ENCODE measurements at regions not wholly inside any gene's neighbourhood (a gene's known extent, or its start where the extent isn't known, plus 50 kb on each side); places are given as distances from the start of the nearest gene placed in this dataset.

- ATAC-seq, result peak in 1 of 2 donors; percentile 33
- TF ChIP-seq POLR2A (IDR thresholded peaks at IDR 0.05) (no peak), CTCF (IDR thresholded peaks at IDR 0.05 in 4 of 5, conservative IDR thresholded peaks at IDR 0.05 in 1 of 5) (no peak)
- intact Hi-C loops (cut with DNase I; ENCODE audit: low total_unique reads) (no loop called here), in situ Hi-C loops (cut with MboI; ENCODE audit: low sequenced_read_pairs in 4 of 4) (no loop called here)
- Histone ChIP-seq H3K4me1 (no peaks in the 10 kb centered on the region), H3K27me3 (no peaks in the 10 kb centered on the region), H3K27ac (no peak overlapping the region), H3K36me3 (no peaks in the 10 kb centered on the region), H3K4me3 (no peak overlapping the region), H3K9me3 (no peaks in the 10 kb centered on the region)
- no peak for DNase-seq
Observed at GRCh38 chr7:25405736-25406135, 177.4 kb upstream of the NPVF start.

- Histone ChIP-seq H3K9me3 (no peaks in the 10 kb centered on the region), H3K27ac (no peak overlapping the region), H3K27me3 (no peaks in the 10 kb centered on the region), H3K4me1 (no peaks in the 10 kb centered on the region), H3K36me3 (no peaks in the 10 kb centered on the region), H3K4me3 (no peak overlapping the region)
- intact Hi-C loops (cut with DNase I; ENCODE audit: low total_unique reads), result no loop called here
- ATAC-seq (no peak), DNase-seq (no peak)
- in situ Hi-C loops (cut with MboI; ENCODE audit: low sequenced_read_pairs in 4 of 4), result no loop called here
- TF ChIP-seq POLR2A (IDR thresholded peaks at IDR 0.05) (no peak), CTCF (IDR thresholded peaks at IDR 0.05 in 4 of 5, conservative IDR thresholded peaks at IDR 0.05 in 1 of 5) (no peak)
Observed at GRCh38 chr7:25407053-25407452, 178.8 kb upstream of the NPVF start.

- intact Hi-C loops (cut with DNase I; ENCODE audit: low total_unique reads), result no loop called here
- Histone ChIP-seq H3K4me3 (no peak overlapping the region), H3K27ac (no peak overlapping the region), H3K27me3 (no peaks in the 10 kb centered on the region), H3K36me3 (no peaks in the 10 kb centered on the region), H3K4me1 (no peaks in the 10 kb centered on the region), H3K9me3 (no peaks in the 10 kb centered on the region)
- DNase-seq (no peak), ATAC-seq (no peak)
- no peak for TF ChIP-seq POLR2A (IDR thresholded peaks at IDR 0.05)
- TF ChIP-seq CTCF (IDR thresholded peaks at IDR 0.05 in 4 of 5, conservative IDR thresholded peaks at IDR 0.05 in 1 of 5), result no peak
- in situ Hi-C loops (cut with MboI; ENCODE audit: low sequenced_read_pairs in 4 of 4), result no loop called here
Observed at GRCh38 chr7:25408012-25408687, 179.9 kb upstream of the NPVF start.

- no peak for TF ChIP-seq CTCF (IDR thresholded peaks at IDR 0.05 in 4 of 5, conservative IDR thresholded peaks at IDR 0.05 in 1 of 5)
- TF ChIP-seq POLR2A (IDR thresholded peaks at IDR 0.05), result no peak
- H3K27ac ChIP-seq, result no peak overlapping the region
- in situ Hi-C loops (cut with MboI; ENCODE audit: low sequenced_read_pairs in 4 of 4), result no loop called here
Observed at GRCh38 chr7:25408876-25409275, 180.6 kb upstream of the NPVF start.

More at GRCh38 chr7:25408876-25409275, 180.6 kb upstream of the NPVF start:
- Histone ChIP-seq H3K9me3 (no peaks in the 10 kb centered on the region), H3K36me3 (no peaks in the 10 kb centered on the region), H3K27me3 (no peaks in the 10 kb centered on the region), H3K4me3 (no peak overlapping the region), H3K4me1 (no peaks in the 10 kb centered on the region)
- ATAC-seq (no peak), DNase-seq (no peak)
- intact Hi-C loops (cut with DNase I; ENCODE audit: low total_unique reads), result no loop called here

All from gastrocnemius medialis (tissue), 4 donors.